IPS DF 19.7 (cell line): ENCODE measurements at regions not wholly inside any gene's neighbourhood (a gene's known extent, or its start where the extent isn't known, plus 50 kb on each side); places are given as distances from the start of the nearest gene placed in this dataset.
"Not testable (repeated sequence)": the region's sequence is repeated elsewhere in the genome, so short reads cannot be mapped to it uniquely, and the experiment has no call there.

Experiments used
- DNase-seq: peaks from one replicate; pipeline ENCODE4 v3.0.0-alpha.2; 2013; ENCODE audit warnings: low read depth, low spot score

DNA sequence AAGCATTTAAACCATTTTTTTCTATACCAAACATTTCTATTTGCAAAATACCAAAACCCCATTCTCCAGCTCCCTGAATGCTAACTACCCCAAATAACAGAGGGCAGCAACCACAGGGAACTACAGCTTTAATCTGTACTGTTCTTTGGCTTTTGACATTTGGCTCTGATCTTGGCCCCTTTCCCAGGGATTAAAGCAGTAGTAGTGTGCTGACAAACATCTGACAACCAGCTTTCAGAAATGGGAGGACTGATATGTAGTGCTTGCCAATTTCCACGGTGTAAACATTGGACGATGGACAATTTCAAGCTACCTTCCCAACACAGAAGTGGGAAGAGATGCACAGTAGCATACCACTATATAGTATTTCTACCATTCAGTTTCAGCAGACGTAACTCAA lies 88.4 kb upstream of the TEAD1 start:
- no peak for DNase-seq

- peak; percentile 40 for DNase-seq
Measured at GRCh38 chr11:12587333-12587991, 86.8 kb upstream of the TEAD1 start.

- DNase-seq: no peak
Measured at GRCh38 chr11:12591706-12592105, 82.5 kb upstream of the TEAD1 start.

DNA sequence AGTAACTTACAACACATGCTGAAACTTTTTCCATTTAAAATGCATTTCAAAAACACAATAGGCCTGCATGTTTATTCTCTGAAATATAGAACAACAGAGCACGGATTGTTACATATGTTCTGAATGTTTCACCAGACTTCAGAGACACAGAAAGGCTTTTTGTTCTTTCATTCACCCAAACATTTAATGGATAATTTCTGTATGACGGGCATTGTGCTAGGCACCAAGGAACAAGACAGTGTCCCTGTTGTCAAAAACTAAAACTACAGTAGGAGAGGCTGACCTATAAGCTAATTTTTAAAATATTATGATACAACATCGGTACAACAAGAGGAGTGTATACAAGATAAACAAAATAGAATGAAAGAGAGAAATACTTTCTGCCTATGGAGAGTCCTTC lies 81.9 kb upstream of the TEAD1 start:
- DNase-seq: no peak

GRCh38 chr11:12595089-12595847 lies 79.0 kb upstream of the TEAD1 start:
- not testable (repeated sequence) for DNase-seq

DNA sequence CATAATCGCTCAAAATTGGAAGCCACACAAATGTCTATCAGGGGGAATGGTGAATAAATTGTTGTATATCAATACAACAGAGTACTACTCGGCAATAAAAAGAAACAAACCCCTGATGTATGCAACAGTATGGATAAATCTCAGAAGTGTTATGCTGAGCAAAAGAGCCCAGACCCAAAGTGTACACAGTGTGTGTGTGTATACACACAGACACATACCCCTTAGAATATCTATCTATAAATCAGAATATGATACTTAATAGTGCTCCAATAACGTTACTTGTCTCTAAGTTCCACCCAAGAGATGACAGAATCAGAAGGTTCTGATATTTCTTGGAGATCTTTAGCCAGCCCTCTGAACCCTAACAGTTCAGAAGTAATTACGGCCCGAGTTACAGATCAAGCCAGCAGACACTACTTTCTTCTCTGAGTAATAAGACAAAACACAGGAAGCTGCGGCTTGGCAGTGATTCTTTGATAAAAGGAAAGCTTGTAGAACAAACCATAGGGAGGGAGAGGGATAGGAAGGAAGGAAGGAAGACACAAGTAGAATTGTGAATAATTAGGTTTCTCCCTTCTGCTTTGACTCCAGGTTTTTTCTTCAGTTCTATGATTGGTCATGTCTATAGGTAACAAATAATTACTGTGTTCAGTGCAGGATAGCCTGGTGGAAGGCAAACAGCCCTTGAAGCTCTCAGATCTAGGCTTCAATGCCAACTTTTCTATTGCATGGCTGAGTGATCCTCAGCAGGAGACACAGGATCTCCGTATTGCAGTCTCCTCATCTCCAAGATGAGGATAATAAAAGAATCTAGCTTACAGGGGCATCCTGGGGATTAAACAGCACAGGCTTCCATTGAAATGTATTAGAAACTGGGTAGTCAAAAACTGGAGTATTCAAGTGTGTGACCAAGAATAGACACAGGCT lies 75.6 kb upstream of the TEAD1 start:
- no peak for DNase-seq

DNA sequence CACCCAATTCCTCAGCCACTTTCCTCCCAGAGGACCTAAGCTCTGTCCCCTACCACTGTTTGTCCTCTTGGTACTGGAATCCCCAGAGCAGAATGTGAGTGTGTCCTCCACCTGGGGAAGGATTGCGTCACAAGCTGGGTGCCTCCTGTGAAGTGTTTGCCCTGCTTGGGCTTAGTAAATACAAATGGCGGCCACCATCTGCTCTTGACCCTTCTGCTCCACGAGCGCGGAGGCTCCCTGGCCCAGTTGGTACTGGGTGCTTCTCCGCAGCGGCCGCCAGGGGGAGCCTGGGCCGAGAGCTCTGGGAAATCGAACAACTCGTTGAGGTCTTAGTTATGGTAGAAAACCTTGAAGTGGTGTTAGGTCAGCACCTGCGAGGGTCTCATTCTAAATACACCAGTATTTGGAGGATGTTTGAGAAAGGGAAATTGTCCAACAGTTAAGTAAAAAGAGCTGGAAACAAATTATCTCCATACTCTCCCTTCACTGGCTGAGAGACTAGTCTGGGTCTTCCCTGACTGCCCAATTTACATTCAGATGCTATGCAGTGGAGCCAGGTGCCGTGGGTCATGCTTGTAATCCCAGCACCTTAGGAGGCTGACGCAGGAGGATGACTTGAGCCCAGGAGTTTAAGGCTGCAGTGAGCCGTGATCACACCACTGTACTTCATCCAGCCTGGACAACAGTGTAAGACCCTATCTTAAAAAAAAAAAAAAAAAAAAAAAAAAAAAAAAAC lies 74.6 kb upstream of the TEAD1 start:
- no peak for DNase-seq

DNA sequence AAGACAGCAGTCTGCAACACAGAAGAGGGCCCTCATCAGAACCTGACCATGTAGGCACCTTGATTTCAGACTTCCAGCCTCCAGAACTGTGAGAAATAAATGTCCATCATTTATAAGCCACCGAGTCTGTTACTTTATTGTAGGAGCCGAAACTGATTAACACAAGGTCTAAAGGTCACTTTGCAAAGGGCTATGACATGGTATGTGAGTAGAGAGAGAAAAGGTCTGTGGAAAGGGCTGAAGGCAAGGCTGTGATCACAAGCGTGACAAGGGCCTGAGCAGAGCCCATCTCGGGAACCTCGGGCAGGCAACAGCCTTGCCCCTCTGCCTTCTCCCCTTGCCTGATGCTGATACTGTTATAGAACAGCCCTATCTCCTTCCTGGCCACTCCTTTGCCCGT lies 73.4 kb upstream of the TEAD1 start:
- DNase-seq: no peak

DNA sequence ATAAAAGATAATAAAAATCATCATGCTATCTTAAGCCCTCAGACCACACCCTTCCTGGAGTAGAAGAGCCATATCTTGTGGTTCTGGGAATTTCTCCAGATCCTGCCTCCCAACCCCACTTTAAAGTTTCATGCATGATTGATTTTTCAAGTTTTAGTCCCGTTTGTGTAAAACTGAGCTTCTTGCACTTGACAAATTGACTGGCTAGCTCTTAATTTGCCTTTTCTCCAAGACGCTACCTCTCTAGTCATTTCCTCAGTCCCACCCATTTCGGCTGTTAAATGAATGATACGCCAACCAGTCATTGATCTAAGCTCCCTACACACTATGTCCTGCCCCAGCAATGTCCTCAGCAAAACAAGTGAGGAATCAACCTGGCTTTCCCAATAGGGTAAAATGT lies 71.8 kb upstream of the TEAD1 start:
- DNase-seq: no peak

- DNase-seq: no peak
Measured at GRCh38 chr11:12603143-12604088, 70.8 kb upstream of the TEAD1 start.

DNA sequence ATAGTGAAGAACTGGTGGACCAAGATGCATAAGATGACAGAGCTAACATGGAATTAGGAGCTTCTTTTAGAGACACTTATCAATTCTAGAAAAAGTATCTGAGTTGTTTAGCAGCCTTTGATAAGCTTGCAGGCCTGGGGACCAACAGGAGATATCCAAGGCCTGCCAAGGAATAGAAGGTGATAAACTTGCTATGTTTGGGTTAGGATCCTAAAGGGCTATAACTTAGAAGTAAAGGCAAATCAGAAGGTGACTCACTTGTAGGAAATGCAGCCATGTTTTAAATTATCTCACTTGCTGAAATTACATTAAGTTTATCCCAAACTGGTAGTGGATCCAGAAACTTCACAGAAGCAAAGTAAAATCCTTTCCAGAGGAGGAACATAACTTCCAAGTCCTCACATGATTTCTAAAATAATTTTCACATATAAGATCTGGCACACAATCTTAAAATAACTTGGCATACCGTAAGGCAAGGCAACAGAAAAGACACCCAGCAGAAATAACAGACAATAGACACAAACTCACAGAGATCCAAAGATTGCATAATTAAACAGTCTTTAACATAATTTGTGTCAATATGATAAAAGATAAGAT lies 69.6 kb upstream of the TEAD1 start:
- DNase-seq: no peak

DNA sequence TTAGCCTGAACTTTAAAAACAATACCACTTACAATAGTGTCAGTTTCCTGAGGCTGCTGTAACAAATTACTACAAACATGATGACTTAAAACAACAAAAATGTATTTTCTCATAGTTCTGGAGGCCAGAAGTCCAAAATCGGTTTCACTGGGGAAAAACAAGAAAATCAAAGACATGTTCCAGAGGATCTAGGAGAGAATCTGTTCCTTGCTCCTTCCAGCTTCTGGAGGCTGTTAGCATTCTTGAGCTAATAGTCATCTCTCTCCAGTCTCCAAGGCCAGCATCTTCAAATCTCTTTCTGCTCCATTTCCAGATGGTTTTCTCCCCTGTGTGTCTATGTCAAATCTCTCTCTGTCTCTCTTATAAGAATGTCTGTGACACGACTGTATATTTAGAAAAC lies 67.6 kb upstream of the TEAD1 start:
- DNase-seq: no peak

- not testable (repeated sequence) for DNase-seq
Measured at GRCh38 chr11:12608678-12609077, 65.5 kb upstream of the TEAD1 start.

GRCh38 chr11:12611352-12611751 lies 62.9 kb upstream of the TEAD1 start:
- DNase-seq: no peak

DNA sequence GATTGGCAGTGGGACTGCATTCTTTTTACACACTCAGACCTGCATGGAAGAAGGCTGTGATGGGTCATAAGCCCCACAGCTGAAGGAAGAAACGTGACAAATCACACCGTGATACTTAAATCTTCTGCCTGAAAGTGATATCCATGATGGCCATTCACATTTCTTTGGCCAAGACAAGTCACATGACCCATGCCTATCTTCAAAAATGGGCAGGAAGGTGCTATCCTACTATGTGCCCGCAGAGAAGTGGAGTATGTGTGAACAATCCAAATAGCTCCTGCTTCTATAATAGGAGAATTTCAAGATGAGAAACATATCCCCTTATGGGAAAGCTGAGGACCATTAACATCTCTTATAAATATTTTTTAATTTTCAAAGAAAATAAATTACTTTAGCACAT lies 56.6 kb upstream of the TEAD1 start:
- no peak for DNase-seq

DNA sequence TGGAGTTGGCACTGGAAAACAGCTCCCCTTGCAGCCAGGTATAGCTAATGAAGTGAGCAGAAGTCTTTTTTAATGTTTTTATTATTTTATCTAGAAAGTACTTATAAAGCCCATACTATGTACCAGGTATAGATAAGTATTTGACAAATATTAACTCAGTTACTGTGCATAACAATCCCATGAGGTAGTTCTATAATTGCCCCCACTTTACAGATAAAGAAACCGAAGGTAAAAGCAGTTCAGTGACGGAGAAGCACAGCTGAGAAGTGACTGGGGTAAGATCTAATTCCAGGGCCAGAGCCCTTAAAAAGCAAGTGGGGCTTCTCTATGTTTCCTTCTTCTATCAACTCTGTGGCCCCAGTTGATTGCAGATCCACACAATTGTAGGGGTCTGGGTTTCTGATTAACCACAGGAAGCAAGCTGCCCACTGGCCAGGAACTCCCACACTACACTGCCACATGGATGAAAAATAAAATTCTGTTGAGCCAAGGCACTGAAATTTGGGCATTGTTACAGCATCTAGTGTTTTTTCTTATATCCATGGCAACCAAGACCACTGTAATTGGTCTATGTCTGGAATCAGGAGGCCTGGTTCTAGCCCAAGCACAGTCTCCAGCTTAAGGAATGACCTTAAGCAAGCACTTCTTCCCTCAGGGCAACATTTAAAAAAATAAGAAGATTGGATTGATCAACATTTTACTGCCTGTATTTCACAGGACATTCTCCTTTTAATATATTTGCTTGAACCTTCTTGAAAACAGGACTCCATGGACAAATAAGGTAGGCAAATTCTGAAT lies 55.3 kb upstream of the TEAD1 start:
- no peak for DNase-seq

GRCh38 chr11:12623869-12624268 lies 50.4 kb upstream of the TEAD1 start:
- DNase-seq: no peak
